IMR-90 (cell line): ENCODE measurements at regions not wholly inside any gene's neighbourhood (a gene's known extent, or its start where the extent isn't known, plus 50 kb on each side); places are given as distances from the start of the nearest gene placed in this dataset.
A peak's percentile ranks its signal among the peaks of the same experiment; 100 is the strongest.

Experiments
- ATAC-seq: fragments of 200-7000 bp; cut with Tn5 transposase; 2 replicates; pipeline ENCODE4 v1.9.1; 2020; ENCODE audit warnings: low read depth, mild to moderate bottlenecking, moderate library complexity
- BruUV-seq: library from RNA; stranded (reverse); fragments of 400-500 nt; replicated peaks from 2 replicates; lab custom pipeline; 2021; lab: Mats Ljungman, UMichigan
- CTCF ChIA-PET: fragments of 300-600 bp; formaldehyde crosslinking; extraction: SDS; loops from one replicate; lab custom pipeline; 2021; ENCODE audit warnings: antibody characterized with exemption; lab: Yijun Ruan, JAX
- POLR2A ChIA-PET: fragments of 300-600 bp; sonication (Branson Sonifier 250); formaldehyde crosslinking; loops from one replicate; lab custom pipeline; 2022; ENCODE audit warnings: antibody characterized with exemption; ENCODE audit not compliant: unreplicated experiment; lab: Charles Lee
- DNase-seq: peaks from one replicate; pipeline ENCODE4 v3.0.0; 2013
- H2AFZ ChIP-seq: replicated peaks from 2 replicates; pipeline ENCODE3; 2013; ENCODE audit warnings: low read length, mild to moderate bottlenecking; ENCODE audit not compliant: poor library complexity
- H2AK5ac ChIP-seq: 2 replicates; pipeline ENCODE4 v1.6.1; 2013; ENCODE audit warnings: low read depth, low read length, inconsistent platforms
- H2AK9ac ChIP-seq: replicated peaks from 2 replicates; pipeline ENCODE3; 2013; ENCODE audit warnings: mild to moderate bottlenecking, low read depth, low read length, moderate library complexity; ENCODE audit not compliant: poor library complexity
- H2BK120ac ChIP-seq: 2 replicates; pipeline ENCODE4 v1.6.1; 2013; ENCODE audit warnings: low read depth, low read length, inconsistent platforms
- H2BK15ac ChIP-seq: 3 replicates; pipeline ENCODE4 v1.6.1; 2013; ENCODE audit warnings: low read depth, low read length, inconsistent platforms
- H2BK20ac ChIP-seq: 2 replicates; pipeline ENCODE4 v1.6.1; 2013; ENCODE audit warnings: low read depth, mild to moderate bottlenecking, inconsistent platforms, low read length, moderate library complexity
- H2BK5ac ChIP-seq: 2 replicates; pipeline ENCODE4 v1.6.1; 2013; ENCODE audit warnings: mild to moderate bottlenecking, low read depth, low read length, inconsistent platforms; ENCODE audit not compliant: poor library complexity, severe bottlenecking
- H3K14ac ChIP-seq: replicated peaks from 2 replicates; pipeline ENCODE4 v1.6.1; 2013; ENCODE audit warnings: low read depth, low read length, inconsistent platforms
- H3K18ac ChIP-seq: 2 replicates; pipeline ENCODE4 v1.6.1; 2013; ENCODE audit warnings: low read depth, low read length, control low read depth
- H3K23ac ChIP-seq: 2 replicates; pipeline ENCODE4 v1.6.1; 2013; ENCODE audit warnings: low read depth, low read length, inconsistent platforms
- H3K27ac ChIP-seq: 2 replicates; pipeline ENCODE4 v1.5.1; 2013; ENCODE audit warnings: mild to moderate bottlenecking, control low read depth, low read length; ENCODE audit not compliant: insufficient read depth
- H3K27me3 ChIP-seq: 2 replicates; pipeline ENCODE4 v1.6.1; 2013; ENCODE audit warnings: low read length; ENCODE audit not compliant: control insufficient read depth, insufficient read depth
- H3K36me3 ChIP-seq: 2 replicates; pipeline ENCODE4 v1.6.1; 2013; ENCODE audit warnings: low read length, mixed read lengths; ENCODE audit not compliant: control insufficient read depth, insufficient read depth
- H3K4ac ChIP-seq: 2 replicates; pipeline ENCODE4 v1.6.1; 2013; ENCODE audit warnings: low read depth, low read length, inconsistent platforms
- H3K4me1 ChIP-seq: 2 replicates; pipeline ENCODE4 v1.6.1; 2013; ENCODE audit warnings: low read length, mixed read lengths; ENCODE audit not compliant: control insufficient read depth, insufficient read depth
- H3K4me2 ChIP-seq: 2 replicates; pipeline ENCODE4 v1.6.1; 2013; ENCODE audit warnings: low read depth, mild to moderate bottlenecking, control low read depth, low read length, moderate library complexity
- H3K4me3 ChIP-seq: 2 replicates; pipeline ENCODE4 v1.5.1; 2013; ENCODE audit warnings: low read depth, mild to moderate bottlenecking, control low read depth, low read length, moderate library complexity; ENCODE audit not compliant: insufficient read depth
- H3K56ac ChIP-seq: 2 replicates; pipeline ENCODE4 v1.6.1; 2013; ENCODE audit warnings: low read length, inconsistent platforms; ENCODE audit not compliant: insufficient read depth; ENCODE audit errors: extremely low read depth
- H3K79me1 ChIP-seq, 2 experiments: 2 replicates each; pipeline ENCODE4 v1.6.1; 2013; ENCODE audit warnings: low read length in 2 of 2, inconsistent platforms in 1 of 2, low read depth in 1 of 2
- H3K9ac ChIP-seq: 2 replicates; pipeline ENCODE4 v1.6.1; 2013; ENCODE audit warnings: low read depth, low read length, control low read depth
- H3K9me1 ChIP-seq: 2 replicates; pipeline ENCODE4 v1.6.1; 2013; ENCODE audit warnings: low read length, inconsistent platforms; ENCODE audit not compliant: insufficient read depth
- H3K9me3 ChIP-seq: 2 replicates; pipeline ENCODE4 v1.6.1; 2013; ENCODE audit warnings: low read length; ENCODE audit not compliant: control insufficient read depth, insufficient read depth
- H4K20me1 ChIP-seq: 2 replicates; pipeline ENCODE4 v1.6.1; 2013; ENCODE audit warnings: low read length, inconsistent platforms; ENCODE audit not compliant: insufficient read depth
- H4K5ac ChIP-seq: 2 replicates; pipeline ENCODE4 v1.6.1; 2013; ENCODE audit warnings: mild to moderate bottlenecking, low read depth, low read length, control low read depth
- H4K8ac ChIP-seq, 2 experiments: 2 replicates each; pipeline ENCODE4 v1.6.1; 2013; ENCODE audit warnings: low read depth in 2 of 2, low read length in 2 of 2, control low read depth in 1 of 2, inconsistent platforms in 1 of 2
- H4K91ac ChIP-seq: 2 replicates; pipeline ENCODE4 v1.6.1; 2013; ENCODE audit warnings: low read depth, low read length, inconsistent platforms; ENCODE audit not compliant: insufficient read depth
- BHLHE40 ChIP-seq: fragments of 150-350 bp; IDR thresholded peaks from 2 replicates; pipeline ENCODE4 v1.6.1; 2016; ENCODE audit warnings: mild to moderate bottlenecking, low read depth, low read length
- CHD1 ChIP-seq: IDR thresholded peaks from 2 replicates; pipeline ENCODE4 v1.6.1; 2012; ENCODE audit warnings: low read depth, low read length, improper control_type of control experiment
- FOS ChIP-seq: fragments of 150-350 bp; IDR thresholded peaks from 2 replicates; pipeline ENCODE4 v1.6.1; 2016; ENCODE audit warnings: low read depth, low read length
- RAD21 ChIP-seq: IDR thresholded peaks from 2 replicates; pipeline ENCODE4 v1.6.1; 2012; ENCODE audit warnings: low read length, improper control_type of control experiment
- RFX5 ChIP-seq: IDR thresholded peaks from 2 replicates; pipeline ENCODE4 v1.8.0; 2012; ENCODE audit warnings: low read depth, mild to moderate bottlenecking, low read length, moderate library complexity
- SMC3 ChIP-seq: fragments of 150-350 bp; IDR thresholded peaks from 2 replicates; pipeline ENCODE4 v1.6.1; 2016; ENCODE audit warnings: low read depth, mild to moderate bottlenecking, antibody characterized with exemption, low read length, moderate library complexity
- WGBS, 2 experiments: methylation state at CpG; one replicate each; pipeline versions ENCODE4 v1.1.5 to v1.1.7; 2013; ENCODE audit warnings: missing lambda C conversion rate in 2 of 2; ENCODE audit not compliant: insufficient read length in 1 of 2; ENCODE audit errors: extremely low coverage in 2 of 2; 5-methylcytosine and 5-hydroxymethylcytosine counted together
- dilution Hi-C: fragments of 300-500 bp; cut with HindIII; formaldehyde crosslinking; loops from one replicate; pipeline ENCODE4 v1.14.3; 2018; ENCODE audit warnings: low sequenced_read_pairs; ENCODE audit not compliant: unreplicated experiment
- in situ Hi-C: fragments of 300-500 bp; cut with MboI; formaldehyde crosslinking; loops from 3 replicates; pipeline ENCODE4 v1.14.3; 2019; ENCODE audit warnings: low sequenced_read_pairs, inconsistent platforms, mixed read lengths
- intact Hi-C: fragments of 100-400 bp; cut with micrococcal nuclease; formaldehyde crosslinking; loops from 2 replicates; pipeline ENCODE4 v1.10.0; 2022
- TF ChIP-seq, protein P1 (sequence below): conservative IDR thresholded peaks from 2 replicates; pipeline ENCODE4 v1.5.1; 2012; ENCODE audit warnings: mild to moderate bottlenecking, low read depth, low read length, improper control_type of control experiment
- TF ChIP-seq, protein P2 (sequence below): fragments of 150-350 bp; IDR thresholded peaks from 2 replicates; pipeline ENCODE4 v1.6.1; 2017; ENCODE audit warnings: mild to moderate bottlenecking, antibody characterized with exemption, low read length, low read depth
- TF ChIP-seq, protein P3 (sequence below): fragments of 150-350 bp; IDR thresholded peaks from 2 replicates; pipeline ENCODE4 v1.6.1; 2016; ENCODE audit warnings: low read depth, mild to moderate bottlenecking, low read length, moderate library complexity, borderline replicate concordance

DNA sequence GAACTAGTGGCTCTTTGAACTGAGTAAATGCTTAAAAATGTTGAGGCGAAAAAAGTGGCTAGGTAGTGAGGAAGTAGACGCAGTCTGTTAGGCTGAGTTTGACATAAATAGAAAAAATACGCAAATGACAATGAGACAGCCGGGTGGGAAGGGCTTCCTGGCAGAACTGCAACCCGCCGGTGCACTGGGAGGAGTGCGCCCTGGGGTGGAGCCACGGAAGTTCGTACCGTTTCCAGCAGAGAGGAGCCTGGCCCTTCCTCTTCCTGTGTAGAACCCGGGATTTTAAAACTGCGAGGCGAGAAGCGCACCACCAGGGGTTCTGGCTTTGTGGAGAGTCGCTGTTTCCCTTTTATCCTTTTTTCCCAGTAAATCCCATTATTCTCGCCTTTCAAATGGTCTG lies 602.6 kb downstream of the PYDC2 start:
- WGBS, 2 experiments = 47% methylated on average over 5 of the region's 16 CpGs; no CpG with 5 or more reads in 1 of the 2 experiments
- no peak overlapping the region for H3K9ac ChIP-seq
- DNase-seq = peak; percentile 27

More for the DNA sequence above, 602.6 kb downstream of the PYDC2 start:
- TF ChIP-seq, protein P1, sequence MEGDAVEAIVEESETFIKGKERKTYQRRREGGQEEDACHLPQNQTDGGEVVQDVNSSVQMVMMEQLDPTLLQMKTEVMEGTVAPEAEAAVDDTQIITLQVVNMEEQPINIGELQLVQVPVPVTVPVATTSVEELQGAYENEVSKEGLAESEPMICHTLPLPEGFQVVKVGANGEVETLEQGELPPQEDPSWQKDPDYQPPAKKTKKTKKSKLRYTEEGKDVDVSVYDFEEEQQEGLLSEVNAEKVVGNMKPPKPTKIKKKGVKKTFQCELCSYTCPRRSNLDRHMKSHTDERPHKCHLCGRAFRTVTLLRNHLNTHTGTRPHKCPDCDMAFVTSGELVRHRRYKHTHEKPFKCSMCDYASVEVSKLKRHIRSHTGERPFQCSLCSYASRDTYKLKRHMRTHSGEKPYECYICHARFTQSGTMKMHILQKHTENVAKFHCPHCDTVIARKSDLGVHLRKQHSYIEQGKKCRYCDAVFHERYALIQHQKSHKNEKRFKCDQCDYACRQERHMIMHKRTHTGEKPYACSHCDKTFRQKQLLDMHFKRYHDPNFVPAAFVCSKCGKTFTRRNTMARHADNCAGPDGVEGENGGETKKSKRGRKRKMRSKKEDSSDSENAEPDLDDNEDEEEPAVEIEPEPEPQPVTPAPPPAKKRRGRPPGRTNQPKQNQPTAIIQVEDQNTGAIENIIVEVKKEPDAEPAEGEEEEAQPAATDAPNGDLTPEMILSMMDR = no peak
- TF ChIP-seq CHD1 (no peak), SMC3 (no peak), RFX5 (no peak), BHLHE40 (no peak), FOS (no peak), RAD21 (no peak)
- TF ChIP-seq, protein P2, sequence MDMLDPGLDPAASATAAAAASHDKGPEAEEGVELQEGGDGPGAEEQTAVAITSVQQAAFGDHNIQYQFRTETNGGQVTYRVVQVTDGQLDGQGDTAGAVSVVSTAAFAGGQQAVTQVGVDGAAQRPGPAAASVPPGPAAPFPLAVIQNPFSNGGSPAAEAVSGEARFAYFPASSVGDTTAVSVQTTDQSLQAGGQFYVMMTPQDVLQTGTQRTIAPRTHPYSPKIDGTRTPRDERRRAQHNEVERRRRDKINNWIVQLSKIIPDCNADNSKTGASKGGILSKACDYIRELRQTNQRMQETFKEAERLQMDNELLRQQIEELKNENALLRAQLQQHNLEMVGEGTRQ = no peak
- TF ChIP-seq, protein P3, sequence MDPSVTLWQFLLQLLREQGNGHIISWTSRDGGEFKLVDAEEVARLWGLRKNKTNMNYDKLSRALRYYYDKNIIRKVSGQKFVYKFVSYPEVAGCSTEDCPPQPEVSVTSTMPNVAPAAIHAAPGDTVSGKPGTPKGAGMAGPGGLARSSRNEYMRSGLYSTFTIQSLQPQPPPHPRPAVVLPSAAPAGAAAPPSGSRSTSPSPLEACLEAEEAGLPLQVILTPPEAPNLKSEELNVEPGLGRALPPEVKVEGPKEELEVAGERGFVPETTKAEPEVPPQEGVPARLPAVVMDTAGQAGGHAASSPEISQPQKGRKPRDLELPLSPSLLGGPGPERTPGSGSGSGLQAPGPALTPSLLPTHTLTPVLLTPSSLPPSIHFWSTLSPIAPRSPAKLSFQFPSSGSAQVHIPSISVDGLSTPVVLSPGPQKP = no peak
- in situ Hi-C loops = no loop called here
- intact Hi-C loops = no loop called here
- no peak overlapping the region for H3K14ac ChIP-seq
- H3K23ac ChIP-seq = no peak overlapping the region
- ChIA-PET POLR2A (no interaction called here), CTCF (no interaction called here)
- dilution Hi-C loops = no loop called here
- no peak overlapping the region for H2BK5ac ChIP-seq
- no peak overlapping the region for H4K91ac ChIP-seq
- peak; percentile 59 for ATAC-seq
- no TSS peak for BruUV-seq
- no peak overlapping the region for H3K18ac ChIP-seq
- H3K27me3 ChIP-seq = no peaks in the 10 kb centered on the region
- no peak overlapping the region for H4K8ac ChIP-seq
- no peak overlapping the region for H3K56ac ChIP-seq
- no peaks in the 10 kb centered on the region for H3K79me1 ChIP-seq
- H3K4me2 ChIP-seq = peak overlapping the region; percentile 30; the same call in 1 of the 2 replicates
- H2BK15ac ChIP-seq = no peak overlapping the region
- no peak overlapping the region for H2BK120ac ChIP-seq
- no peak overlapping the region for H4K5ac ChIP-seq
- no peak overlapping the region for H2AK9ac ChIP-seq
- H2AFZ ChIP-seq = no peak overlapping the region
- H3K36me3 ChIP-seq = no peaks in the 10 kb centered on the region
- H3K9me1 ChIP-seq = no peaks in the 10 kb centered on the region
- H3K4ac ChIP-seq = no peak overlapping the region
- H4K20me1 ChIP-seq = no peaks in the 10 kb centered on the region
- H3K4me3 ChIP-seq = peak overlapping the region; percentile 27; the same call in 1 of the 2 replicates
- no peak overlapping the region for H2BK20ac ChIP-seq
- H3K27ac ChIP-seq = no peak overlapping the region
- no peak overlapping the region for H2AK5ac ChIP-seq
- no peaks in the 10 kb centered on the region for H3K4me1 ChIP-seq
- 0 out of 2 replicates have a peak, but pooled peaks cover 2% of the 10 kb centered on the region for H3K9me3 ChIP-seq
